ENCODE measurements at regions not wholly inside any gene's neighbourhood (a gene's known extent, or its start where the extent isn't known, plus 50 kb on each side); places are given as distances from the start of the nearest gene placed in this dataset.
A peak's percentile ranks its signal among the peaks of the same experiment; 100 is the strongest.

- Mint-ChIP-seq H3K9me3 (ENCODE audit: insufficient read depth) (no peaks in the 10 kb centered on the region), H3K4me3 (no peak overlapping the region), H3K4me1 (peaks cover 20% of the 10 kb centered on the region), H3K27ac (no peak overlapping the region), H3K27me3 (no peaks in the 10 kb centered on the region)
- 100% methylated on average over 1 of the region's 2 CpGs for WGBS (ENCODE audit: insufficient coverage)
- POLR2A ChIA-PET = no interaction called here
- no peaks in the 10 kb centered on the region for H3K9me3 ChIP-seq (ENCODE audit: control extremely low read depth in 1 of 3, control insufficient read depth in 2 of 3, insufficient read depth in 1 of 3, low read length in 2 of 3)
- no peak overlapping the region for H3K4me3 ChIP-seq (ENCODE audit: control extremely low read depth in 1 of 5, extremely low read depth in 1 of 5, insufficient read depth in 1 of 5, low read depth in 2 of 5, low read length in 4 of 5)
- H3K9ac ChIP-seq (ENCODE audit: low read length) = no peak overlapping the region
- H3K4me1 ChIP-seq (ENCODE audit: control insufficient read depth in 2 of 2, insufficient read depth in 2 of 2, low read length in 2 of 2) = peaks cover 9 to 10% of the 10 kb centered on the region in 2 donors
- no peak for ATAC-seq (ENCODE audit: low read depth)
- no peaks in the 10 kb centered on the region for H3K27me3 ChIP-seq (replicated peaks in 1 of 4; ENCODE audit: control extremely low read depth in 1 of 4, control insufficient read depth in 3 of 4, insufficient read depth in 4 of 4, low read length in 3 of 4)
- no peak for DNase-seq
- CTCF ChIA-PET = interaction anchor here (1.1 kb wide), 1 partner anchor 8 kb away, joined by 3 read pairs; no protein-coding TSS in a partner anchor
- intact Hi-C loops (cut with micrococcal nuclease) = no loop called here
- no peaks in the 10 kb centered on the region for H3K79me2 ChIP-seq (ENCODE audit: control insufficient read depth, insufficient read depth, low read length)
- no peaks in the 10 kb centered on the region for H4K20me1 ChIP-seq (ENCODE audit: control insufficient read depth, insufficient read depth, low read length, poor library complexity, severe bottlenecking)
- TF ChIP-seq, protein P1, sequence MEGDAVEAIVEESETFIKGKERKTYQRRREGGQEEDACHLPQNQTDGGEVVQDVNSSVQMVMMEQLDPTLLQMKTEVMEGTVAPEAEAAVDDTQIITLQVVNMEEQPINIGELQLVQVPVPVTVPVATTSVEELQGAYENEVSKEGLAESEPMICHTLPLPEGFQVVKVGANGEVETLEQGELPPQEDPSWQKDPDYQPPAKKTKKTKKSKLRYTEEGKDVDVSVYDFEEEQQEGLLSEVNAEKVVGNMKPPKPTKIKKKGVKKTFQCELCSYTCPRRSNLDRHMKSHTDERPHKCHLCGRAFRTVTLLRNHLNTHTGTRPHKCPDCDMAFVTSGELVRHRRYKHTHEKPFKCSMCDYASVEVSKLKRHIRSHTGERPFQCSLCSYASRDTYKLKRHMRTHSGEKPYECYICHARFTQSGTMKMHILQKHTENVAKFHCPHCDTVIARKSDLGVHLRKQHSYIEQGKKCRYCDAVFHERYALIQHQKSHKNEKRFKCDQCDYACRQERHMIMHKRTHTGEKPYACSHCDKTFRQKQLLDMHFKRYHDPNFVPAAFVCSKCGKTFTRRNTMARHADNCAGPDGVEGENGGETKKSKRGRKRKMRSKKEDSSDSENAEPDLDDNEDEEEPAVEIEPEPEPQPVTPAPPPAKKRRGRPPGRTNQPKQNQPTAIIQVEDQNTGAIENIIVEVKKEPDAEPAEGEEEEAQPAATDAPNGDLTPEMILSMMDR (IDR thresholded peaks at IDR 0.05) = no peak
- TF ChIP-seq EZH2 (IDR thresholded peaks at IDR 0.05; ENCODE audit: borderline replicate concordance, insufficient read depth, low read depth, low read length, poor library complexity, severe bottlenecking) = no peak
- H2AFZ ChIP-seq (ENCODE audit: insufficient read depth, low read depth, low read length, poor library complexity, severe bottlenecking) = no peak overlapping the region
- H3K27ac ChIP-seq (ENCODE audit: low read length in 2 of 2) = no peak overlapping the region
- no peaks in the 10 kb centered on the region for H3K36me3 ChIP-seq (replicated peaks in 1 of 2; ENCODE audit: control extremely low read depth in 1 of 2, control insufficient read depth in 1 of 2, extremely low read depth in 1 of 2, insufficient read depth in 2 of 2, low read length in 1 of 2)
- H3K4me2 ChIP-seq (replicated peaks; ENCODE audit: low read depth, low read length, poor library complexity, severe bottlenecking) = no peak overlapping the region
Observed at GRCh38 chr12:92051441-92051840, 94.2 kb downstream of the BTG1 start.

- Histone ChIP-seq H3K27ac (ENCODE audit: low read length in 2 of 2) (no peak overlapping the region), H2AFZ (ENCODE audit: insufficient read depth, low read depth, low read length, poor library complexity, severe bottlenecking) (no peak overlapping the region), H3K4me3 (ENCODE audit: control extremely low read depth in 1 of 5, extremely low read depth in 1 of 5, insufficient read depth in 1 of 5, low read depth in 2 of 5, low read length in 4 of 5) (no peak overlapping the region), H3K27me3 (replicated peaks in 1 of 4; ENCODE audit: control extremely low read depth in 1 of 4, control insufficient read depth in 3 of 4, insufficient read depth in 4 of 4, low read length in 3 of 4) (no peaks in the 10 kb centered on the region), H3K9ac (ENCODE audit: low read length) (no peak overlapping the region), H3K79me2 (ENCODE audit: control insufficient read depth, insufficient read depth, low read length) (no peaks in the 10 kb centered on the region), H3K4me1 (ENCODE audit: control insufficient read depth in 2 of 2, insufficient read depth in 2 of 2, low read length in 2 of 2) (peaks cover 9 to 10% of the 10 kb centered on the region in 2 donors), H3K4me2 (replicated peaks; ENCODE audit: low read depth, low read length, poor library complexity, severe bottlenecking) (peak overlapping the region; percentile 21), H3K36me3 (replicated peaks in 1 of 2; ENCODE audit: control extremely low read depth in 1 of 2, control insufficient read depth in 1 of 2, extremely low read depth in 1 of 2, insufficient read depth in 2 of 2, low read length in 1 of 2) (no peaks in the 10 kb centered on the region), H4K20me1 (ENCODE audit: control insufficient read depth, insufficient read depth, low read length, poor library complexity, severe bottlenecking) (no peaks in the 10 kb centered on the region), H3K9me3 (ENCODE audit: control extremely low read depth in 1 of 3, control insufficient read depth in 2 of 3, insufficient read depth in 1 of 3, low read length in 2 of 3) (no peaks in the 10 kb centered on the region)
- peak; percentile 91 for ATAC-seq (ENCODE audit: low read depth)
- CTCF ChIA-PET = interaction anchor here (1.7 kb wide), 1 partner anchor 17 kb away, joined by 3 read pairs; no protein-coding TSS in a partner anchor
- peak overlapping the region; percentile 20 for H3K4me3 Mint-ChIP-seq
- WGBS (ENCODE audit: insufficient coverage) = 33% methylated on average over 1 of the region's 3 CpGs
- no peaks in the 10 kb centered on the region for H3K9me3 Mint-ChIP-seq (ENCODE audit: insufficient read depth)
- POLR2A ChIA-PET = interaction anchor here (1.0 kb wide), 1 partner anchor 15 kb away, joined by 3 read pairs; no protein-coding TSS in a partner anchor
- DNase-seq = peak; percentile 54
- H3K27me3 Mint-ChIP-seq = no peaks in the 10 kb centered on the region
- intact Hi-C loops (cut with micrococcal nuclease) = loop anchor here (5.0 kb wide), 1 partner anchor 33 kb away; no protein-coding TSS in a partner anchor
- TF ChIP-seq, protein P1 (IDR thresholded peaks at IDR 0.05) = no peak
- TF ChIP-seq EZH2 (IDR thresholded peaks at IDR 0.05; ENCODE audit: borderline replicate concordance, insufficient read depth, low read depth, low read length, poor library complexity, severe bottlenecking) = no peak
- H3K4me1 Mint-ChIP-seq = peaks cover 21% of the 10 kb centered on the region
- H3K27ac Mint-ChIP-seq = peak overlapping the region; percentile 57
Observed at GRCh38 chr12:92049403-92049802, 96.2 kb downstream of the BTG1 start.
